GM21447 (cell line): ENCODE measurements at regions not wholly inside any gene's neighbourhood (a gene's known extent, or its start where the extent isn't known, plus 50 kb on each side); places are given as distances from the start of the nearest gene placed in this dataset.
"Not testable (repeated sequence)": the region's sequence is repeated elsewhere in the genome, so short reads cannot be mapped to it uniquely, and the experiment has no call there.

Experiments used
- ATAC-seq: cut with Tn5 transposase; IDR thresholded peaks from one replicate; pipeline ENCODE4 v1.9.1; 2021; ENCODE audit not compliant: unreplicated experiment

DNA sequence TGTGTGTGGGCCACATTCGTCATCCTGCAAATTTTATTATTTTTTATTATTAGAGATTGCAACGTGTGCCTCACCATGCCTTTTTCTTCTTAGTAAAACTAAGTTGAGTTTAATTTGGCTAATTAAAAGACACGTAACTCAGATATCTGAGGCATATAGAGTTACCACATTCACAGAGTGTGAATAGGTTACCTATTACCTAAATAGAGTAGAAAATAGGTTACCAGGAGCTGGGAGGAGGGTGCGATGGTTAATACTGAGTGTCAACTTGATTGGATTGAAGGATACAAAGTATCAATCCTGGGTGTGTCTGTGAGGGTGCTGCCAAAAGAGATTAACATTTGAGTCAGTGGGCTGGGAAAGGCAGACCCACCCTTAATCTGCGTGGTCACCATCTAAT is 116.3 kb upstream of the CARD11 start:
- ATAC-seq: not testable (repeated sequence)

DNA sequence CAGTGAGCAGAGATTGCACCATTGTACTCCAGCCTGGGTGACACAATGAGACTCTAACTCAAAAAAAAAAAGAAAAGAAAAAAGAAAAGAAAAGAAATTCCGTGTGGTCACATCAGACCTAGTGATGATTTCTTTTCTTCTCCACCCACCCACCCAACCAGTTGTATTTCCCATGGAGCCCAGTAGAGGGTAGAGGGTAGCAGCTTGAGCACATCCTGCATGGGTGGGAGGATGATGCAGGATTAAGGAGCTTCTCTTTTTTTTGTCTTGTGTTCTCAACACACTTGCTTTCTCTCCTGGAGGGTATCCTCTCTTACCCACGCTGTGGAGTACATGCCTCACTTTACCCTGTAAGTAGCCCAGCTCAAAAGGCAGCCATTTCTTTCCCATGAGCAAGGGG is 118.6 kb upstream of the CARD11 start:
- ATAC-seq: no peak

DNA sequence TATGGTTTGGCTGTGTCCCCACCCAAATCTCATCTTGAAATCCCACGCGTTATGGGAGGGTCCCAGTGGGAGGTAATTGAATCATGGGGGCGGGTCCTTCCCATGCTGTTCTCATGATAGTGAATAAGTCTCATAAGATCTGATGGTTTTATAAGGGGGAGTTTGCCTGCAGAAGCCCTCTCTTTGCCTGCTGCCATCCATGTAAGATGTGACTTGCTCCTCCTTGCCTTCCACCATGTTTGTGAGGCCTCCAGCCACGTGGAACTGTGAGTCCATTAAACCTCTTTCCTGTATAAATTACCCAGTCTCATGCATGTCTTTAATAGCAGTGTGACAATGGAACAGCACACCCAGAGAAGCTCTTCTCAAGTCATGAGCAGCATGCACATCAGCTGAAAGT is 119.1 kb upstream of the CARD11 start:
- ATAC-seq: not testable (repeated sequence)

DNA sequence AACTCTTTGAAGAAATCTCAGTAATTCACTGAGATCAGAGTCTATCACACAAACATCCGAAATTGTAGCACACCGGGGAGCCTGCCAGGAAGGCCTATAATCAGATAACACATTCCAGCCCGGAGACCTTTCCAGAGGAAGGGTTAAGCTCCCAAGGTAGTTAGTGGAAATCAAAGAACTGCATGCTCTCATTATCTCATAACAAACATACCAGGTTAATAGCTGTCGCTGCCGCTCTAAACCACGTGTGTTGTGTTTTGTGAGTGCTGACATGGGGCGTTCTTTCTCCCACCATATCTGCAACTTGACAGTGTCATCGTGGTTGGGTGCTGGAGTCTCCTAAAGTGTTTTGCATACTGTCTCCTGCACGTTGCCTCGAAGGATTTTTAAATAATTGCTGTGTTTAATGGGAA is 120.7 kb upstream of the CARD11 start:
- no peak for ATAC-seq

DNA sequence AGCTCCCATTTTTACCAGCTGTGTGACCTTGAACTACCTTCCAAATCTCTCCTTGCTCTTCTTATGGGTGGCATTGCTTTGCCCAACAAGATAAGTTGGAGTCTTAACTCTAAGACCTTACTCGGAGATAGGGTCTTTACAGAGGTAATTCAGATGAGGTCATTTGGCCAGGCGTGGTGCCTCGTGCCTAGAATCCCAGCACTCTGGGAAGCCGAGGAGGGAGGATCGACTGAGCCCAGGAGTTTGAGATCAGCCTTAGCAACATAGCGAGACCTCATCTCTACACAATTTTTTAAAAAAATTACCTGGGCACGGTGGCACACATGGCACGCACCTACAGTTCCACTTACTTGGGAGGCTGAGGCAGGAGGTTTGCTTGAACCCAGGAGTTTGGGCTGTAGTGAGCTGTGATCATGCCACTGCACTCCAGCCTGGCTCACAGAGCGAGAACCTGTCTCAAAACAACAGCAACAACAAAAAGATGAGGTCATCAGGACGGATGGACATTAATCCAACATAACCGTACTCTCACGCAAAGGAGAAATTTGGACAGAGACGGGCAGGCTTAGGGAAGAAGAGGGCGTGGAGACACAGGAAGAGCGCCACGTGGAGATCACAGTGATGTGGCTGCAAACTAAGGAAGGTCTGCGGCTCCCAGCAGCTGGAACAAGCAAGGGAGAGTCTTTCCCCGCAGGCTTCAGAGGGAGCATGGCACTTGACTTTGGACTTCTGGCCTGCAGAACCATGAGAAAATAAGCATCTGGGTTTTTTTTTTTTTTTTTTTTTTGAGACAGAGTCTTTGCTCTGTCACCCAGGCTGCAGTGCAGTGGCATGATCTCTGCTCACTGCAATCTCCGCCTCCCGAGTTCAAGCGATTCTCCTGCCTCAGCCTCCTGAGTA is 122.3 kb upstream of the CARD11 start:
- ATAC-seq: no peak

DNA sequence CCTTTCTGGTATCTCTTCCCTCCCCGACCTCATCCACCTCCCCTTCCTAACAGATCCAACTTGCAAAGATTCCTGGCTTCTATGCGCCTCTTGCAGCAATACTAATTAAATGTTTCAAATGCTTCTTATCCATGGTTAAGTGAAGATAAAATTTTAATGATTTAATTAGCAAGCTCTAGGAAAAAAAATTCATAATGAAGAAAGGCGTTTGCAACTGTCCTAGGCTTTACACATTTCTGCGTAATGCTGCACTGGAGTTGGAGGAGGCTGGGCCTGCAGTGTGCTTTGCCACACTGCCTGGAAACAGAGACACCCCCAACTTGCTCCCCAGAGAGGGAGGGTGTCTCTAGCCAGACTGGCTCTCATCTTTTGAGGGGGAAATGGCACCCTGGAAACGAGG is 123.9 kb upstream of the CARD11 start:
- no peak for ATAC-seq

DNA sequence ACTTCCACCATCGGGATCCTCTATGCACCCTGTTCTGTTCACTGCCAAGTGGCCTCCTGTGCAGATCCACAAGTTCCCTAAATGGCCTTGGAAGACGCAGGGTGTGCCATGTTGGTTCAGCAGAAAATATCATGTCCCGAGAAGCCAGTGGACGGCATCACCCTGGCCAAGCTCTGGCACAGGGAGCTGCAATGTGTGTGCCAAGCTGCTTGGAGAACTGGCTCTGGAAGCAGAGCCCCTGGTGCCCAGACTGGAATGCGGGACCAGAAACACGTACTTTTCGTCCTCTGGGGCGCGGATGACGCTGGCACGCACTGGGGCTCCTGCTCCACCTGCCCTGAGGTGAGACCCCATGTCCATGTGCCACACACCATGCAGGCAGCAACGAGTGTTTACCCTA is 124.7 kb upstream of the CARD11 start:
- no peak for ATAC-seq

DNA sequence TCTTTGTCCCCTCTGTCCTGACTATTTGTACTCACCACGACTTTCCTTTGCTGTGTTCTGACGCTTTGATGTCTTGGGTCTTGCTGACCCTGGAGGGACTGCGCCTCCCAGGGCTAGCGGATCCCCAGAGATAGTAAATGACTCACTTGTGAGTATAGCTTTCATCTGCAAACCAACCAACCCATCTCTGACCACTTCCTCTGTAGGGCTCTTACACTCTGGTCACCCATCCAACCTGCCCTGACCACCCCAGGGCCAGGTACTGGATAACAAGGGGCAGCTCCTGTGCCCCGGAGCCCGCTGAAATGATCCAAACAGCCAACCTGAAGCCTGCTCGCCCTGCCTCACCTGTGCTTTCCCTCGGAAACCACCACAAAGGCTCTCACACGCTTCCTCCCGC is 125.2 kb upstream of the CARD11 start:
- no peak for ATAC-seq

DNA sequence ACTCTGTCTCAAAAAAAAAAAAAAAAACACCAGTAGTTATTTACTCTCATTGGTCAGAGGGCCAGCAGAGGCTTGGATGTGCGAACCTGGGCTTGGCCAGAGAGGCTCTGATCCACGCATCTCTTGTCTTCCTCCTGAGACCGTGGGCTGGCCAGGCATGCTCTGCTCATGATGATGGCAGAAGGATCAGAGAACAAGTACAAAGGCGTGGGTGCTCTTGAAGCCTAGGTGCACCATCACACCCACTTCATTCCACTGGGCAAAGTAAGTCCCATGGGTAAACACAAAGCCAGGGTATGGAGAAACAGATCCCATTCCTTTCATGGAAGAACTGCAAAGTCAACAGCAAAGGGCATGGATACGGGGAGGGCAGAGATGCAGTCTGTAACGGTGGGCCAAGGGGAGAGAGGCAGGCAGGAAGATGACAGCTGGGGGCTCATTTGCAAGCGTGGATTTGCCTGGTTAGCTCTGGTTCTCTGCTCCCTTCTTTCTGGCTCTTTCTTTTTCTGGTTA is 128.2 kb upstream of the SDK1 start:
- ATAC-seq: no peak

DNA sequence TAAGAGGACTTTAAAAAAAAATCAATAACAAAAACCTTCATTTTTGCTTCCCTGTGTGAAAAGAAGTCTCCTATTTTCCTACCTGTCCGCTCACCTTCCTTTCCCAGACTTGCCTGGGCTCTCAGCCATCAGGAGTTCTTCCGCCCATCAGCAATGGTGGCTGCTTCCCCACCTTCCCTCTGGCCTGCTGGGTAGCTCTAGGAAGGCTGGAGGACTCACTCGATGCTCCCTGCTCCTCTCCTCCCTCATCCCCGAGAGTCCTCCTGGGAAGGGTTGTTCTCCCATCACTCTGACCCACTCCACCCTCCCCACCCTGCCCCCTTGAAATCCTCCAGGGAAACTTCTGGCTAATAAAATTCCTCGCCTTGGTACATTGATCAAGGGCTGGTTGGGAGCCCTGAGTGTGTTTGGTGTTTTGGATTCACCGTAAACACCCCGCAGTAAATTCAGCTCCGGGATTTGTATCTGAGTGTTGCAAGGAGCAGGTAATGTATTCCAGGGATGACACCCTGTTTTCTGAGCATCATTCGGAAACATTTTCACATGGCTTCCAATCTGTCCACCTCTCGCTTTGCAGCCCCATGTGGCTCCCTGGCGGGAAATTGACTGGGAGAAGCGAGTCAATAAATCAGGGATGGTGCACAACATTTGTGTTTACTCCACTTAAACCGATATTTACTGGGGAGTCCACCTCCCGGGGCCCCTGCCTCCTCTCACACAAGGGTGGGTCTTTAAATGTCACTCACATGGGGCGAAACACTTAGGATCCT is 126.4 kb upstream of the SDK1 start:
- ATAC-seq: no peak

DNA sequence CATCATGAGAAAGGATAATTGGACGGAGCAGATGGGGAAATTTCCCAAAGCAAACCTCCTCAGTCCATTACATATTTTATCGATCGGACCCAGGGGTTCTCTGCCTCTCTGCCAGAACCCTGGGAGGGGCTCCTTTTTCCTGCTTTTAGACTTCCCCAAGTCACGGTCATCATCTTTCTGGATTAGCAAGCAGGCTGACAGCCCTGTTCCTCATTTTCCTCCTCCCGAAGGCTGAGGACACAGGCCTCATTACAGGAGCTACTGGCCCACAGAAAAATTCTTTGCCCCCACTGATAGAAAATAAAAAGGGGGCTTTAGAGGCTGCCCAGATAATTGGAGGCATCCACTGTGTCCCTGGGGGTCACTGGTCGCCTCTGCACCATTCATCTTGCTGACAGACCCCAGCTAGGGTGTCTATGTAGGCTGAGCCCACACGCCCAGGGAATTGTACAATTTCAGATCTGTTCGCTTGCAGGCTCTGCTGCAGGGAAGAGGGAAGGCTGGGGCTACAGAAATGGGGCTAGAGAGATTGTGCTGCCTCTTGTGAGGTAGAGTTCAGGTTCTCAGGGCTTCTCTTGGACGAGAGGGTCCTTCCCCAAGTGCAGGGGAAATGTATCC is 125.7 kb upstream of the SDK1 start:
- no peak for ATAC-seq

DNA sequence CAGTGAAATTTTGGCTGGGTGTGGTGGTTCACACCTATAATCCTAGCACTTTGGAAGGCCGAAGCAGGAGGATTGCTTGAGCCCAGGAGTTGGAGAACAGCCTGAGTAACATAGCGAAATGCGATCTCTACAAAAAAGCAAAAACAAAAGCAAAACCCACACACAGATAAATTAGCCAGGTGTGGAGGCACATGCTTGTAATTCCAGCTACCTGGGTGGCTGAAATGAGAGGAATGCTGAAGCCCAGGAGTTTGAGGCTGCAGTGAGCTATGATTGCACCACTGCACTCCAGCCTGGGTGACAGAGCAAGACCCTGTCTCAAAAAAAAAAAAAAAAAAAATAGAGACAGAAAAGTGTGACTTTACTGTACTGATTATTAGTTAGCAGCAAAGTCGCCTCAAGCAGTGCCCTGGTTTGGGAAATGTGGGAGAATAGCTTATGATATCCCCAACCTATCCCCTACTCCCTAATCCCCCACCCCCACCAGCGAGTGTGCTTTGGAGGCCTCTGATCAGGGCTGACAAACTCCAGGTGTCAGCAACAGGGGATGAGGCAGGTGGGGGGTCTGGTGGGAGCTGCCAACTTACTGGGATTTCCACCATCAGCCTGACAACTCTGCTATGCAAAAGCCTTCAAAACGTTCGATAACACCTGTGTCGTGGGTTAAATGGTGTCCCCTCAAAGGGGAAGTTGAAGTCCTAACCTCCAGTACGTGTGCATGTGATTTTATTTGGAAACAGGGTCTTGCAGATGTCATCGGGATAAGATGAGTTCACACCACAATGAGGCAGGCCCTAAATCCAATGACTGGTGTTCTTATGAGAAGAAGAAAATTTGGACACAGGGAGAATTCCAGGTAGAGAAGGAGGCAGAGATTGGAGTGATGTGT is 124.7 kb upstream of the SDK1 start:
- ATAC-seq: no peak

DNA sequence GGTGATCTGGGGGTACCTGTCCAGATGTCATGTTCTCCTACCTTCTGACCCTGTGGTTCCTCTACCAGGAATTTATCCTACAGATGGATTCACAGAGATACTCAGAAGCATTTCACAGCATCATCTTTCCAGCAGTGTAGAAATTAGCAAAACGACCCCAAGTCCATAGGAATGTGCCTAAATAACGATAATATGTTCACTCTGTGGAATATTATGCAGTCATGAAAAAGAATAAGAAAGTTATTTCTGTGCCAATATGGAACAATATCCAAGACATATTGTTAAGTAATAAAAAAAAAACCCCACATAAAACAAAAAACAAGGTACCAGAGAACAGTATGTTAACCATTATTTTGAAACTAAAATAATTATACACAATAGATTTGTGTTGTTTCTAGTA is 123.8 kb upstream of the SDK1 start:
- no peak for ATAC-seq

DNA sequence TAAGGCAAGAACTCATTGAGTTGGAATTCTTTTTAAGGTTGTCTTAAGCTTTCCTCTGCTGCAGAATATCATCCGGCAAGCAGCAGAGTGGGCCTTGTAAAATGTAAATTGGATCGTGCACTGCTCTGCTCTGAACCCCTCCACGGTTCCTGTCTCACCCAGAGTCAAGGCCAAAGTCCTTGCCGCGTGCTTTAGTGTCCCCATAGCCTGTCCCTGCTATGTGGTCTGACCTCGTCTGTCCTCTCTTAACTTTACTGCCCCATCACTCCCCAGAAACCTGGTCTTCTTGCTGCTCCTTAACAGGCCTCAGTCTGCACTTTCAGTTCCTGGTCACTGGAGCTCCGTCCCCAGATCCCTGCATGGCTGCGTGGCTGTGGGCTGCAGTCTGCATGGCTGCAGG is 121.6 kb upstream of the SDK1 start:
- ATAC-seq: no peak

DNA sequence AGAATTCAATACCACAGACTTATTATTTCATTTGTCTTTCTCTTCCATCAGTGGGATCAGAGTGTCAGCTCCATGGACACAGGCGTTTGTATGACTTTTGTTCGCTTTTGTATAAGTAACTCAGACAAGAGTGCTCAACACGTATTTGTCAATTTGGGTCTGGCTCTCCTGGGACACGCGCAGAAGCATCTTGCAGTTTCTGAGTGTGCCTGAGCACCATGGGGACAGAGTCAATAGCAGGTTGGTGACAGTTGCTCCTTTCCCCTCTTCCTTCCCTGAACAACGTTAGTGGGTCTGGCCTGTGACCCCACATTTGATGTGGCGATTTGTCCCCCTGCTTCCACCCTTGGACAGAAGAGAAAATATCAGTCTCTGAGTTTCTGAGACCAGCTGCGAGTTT is 120.4 kb upstream of the SDK1 start:
- no peak for ATAC-seq

DNA sequence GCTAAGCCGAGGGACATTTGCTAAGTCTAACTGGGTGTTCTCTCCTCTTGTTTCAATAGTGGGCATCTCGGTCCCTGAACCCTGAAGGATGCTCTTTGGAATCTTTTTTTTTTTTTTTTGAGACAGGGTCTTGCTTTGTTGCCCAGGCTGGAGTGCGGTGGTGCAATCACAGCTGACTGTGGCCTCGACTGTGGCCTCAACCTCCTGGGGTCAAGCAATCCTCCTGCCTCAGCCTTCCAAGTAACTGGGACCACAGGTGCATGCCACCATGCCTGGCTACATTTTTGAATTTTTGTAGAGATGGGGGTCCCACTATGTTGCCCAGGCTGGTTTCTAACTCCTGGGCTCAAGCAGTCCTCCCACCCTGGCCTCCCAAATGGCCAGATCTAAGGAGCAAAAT is 119.0 kb upstream of the SDK1 start:
- not testable (repeated sequence) for ATAC-seq

DNA sequence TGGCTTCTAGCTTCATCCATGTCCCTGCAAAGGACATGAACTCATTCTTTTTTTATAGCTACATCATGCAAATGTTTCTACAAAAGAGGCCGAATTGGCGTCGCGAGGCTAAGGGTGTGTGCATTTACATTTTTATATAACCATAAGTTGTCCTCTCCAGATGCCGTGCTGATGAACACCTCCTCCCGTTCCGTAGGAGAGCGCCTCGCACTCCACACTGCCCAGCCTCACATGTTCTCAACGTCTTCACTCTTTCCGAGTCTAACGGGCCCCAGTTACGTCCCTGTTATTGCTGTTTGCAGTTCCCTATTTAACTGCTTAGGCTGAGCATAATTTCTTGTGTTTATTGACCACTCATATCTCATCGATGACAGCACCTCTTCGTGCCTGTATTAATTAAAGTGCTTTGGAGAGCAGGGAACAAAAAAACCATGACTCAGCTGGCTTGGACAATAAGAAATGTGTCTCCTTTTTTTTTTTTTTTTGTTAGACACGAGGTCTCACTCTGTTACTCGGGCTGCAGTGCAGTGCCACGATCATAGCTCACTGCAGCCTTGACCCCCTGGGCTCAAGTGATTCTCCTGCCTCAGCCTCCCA is 113.5 kb upstream of the SDK1 start:
- no peak for ATAC-seq

DNA sequence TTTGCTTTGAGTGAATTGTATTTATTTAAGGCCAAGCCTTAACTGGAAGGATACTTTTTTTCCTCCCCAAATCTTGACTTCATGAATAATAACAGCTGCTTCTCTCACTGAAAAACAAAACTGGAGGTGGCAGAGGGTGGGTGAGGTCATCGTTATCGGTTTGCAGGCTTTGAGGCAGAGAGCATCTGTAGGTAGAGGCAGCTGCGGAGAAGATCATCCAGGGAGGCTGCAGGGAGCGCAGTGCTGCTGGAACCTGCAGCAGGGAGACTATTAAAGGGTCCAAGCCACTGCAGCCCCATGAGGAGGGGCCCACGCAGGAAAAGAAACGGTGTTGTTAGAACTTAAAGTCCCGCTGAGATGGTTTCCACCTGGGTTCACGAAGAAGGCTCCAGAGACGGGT is 112.1 kb upstream of the SDK1 start:
- ATAC-seq: no peak

DNA sequence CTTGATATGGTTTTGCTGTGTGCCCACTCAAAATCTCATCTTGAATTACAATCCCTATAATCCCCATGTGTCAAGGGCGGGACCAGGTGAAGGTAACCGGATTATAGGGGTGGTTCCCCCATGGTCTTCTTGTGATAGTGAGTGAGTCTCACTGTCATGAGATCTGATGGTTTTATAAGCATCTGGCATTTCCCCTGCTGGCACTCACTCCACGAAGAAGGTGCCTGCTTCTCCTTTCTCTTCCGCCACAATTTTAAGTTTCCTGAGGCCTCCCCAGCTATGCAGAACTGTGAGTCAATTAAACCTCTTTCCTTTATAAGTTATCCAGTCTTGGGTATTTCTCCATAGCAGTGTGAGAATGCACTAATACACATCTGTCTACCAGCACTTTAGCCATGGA is 109.5 kb upstream of the SDK1 start:
- ATAC-seq: no peak

DNA sequence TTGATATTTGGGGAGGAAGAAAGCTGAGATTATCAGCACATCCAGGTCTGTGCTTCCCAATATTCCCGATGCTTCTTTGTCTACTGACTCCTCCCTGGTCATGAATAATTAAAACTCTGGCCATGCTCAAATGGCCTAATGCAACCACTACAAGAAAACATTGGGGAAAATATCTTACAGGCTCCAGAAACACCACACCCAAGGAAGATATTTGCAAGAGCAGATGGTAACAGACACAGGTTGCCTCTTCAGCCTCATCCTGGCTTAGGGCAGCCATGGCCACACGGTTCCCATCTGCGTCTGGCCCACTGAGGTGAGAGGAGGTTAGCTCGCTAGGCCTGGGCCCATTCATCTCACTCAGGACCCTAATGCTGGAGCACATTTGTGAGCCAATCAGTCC is 108.4 kb upstream of the SDK1 start:
- ATAC-seq: no peak
